ENCODE measurements at regions not wholly inside any gene's neighbourhood (a gene's known extent, or its start where the extent isn't known, plus 50 kb on each side); places are given as distances from the start of the nearest gene placed in this dataset.
"Not testable (repeated sequence)": the region's sequence is repeated elsewhere in the genome, so short reads cannot be mapped to it uniquely, and the experiment has no call there.

DNA sequence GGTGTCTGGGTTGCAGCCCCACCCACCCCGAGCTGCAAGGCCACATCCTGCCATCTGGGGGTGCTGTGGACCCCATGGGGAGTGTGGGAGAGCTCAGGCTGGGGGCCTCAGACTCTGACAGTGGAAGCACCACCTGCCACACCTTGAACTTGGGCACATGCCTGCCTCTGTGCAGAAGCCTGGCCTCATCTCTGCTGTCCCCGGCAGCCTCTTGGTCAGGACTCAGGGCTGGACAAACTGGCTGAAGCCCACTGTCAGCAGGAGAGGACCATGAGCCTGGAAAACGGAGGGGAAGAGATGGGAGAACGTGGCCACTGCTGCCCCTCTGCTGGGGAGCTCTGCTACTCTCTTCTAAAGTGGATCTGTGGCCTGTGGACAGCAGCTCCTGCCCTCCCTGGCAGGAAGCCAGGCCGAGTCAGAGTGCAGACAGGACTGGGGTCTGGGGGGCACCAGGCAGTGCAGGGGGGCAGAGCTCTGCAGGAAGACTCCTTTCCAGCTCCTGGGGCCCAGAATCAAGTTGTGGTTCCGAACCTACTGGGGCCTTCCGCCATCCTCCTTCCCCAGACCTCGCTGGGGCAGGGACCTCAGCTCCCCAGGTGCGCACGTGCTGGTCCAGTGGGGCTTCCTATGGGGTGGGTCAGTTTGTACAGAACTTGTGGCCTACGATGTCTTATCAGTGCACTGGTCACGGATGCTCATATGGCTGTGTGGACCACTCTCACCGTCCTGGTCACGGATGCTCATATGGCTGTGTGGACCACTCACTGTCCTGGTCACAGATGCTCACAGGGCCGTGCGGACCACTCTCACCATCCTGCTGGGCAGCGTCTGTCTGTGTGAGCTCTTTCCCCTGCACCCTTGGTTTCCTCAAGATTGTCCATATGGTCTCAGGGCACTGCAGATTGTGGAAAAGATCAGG, 207.7 kb downstream of the LAT start:
- Histone ChIP-seq H3K9me3 (no peaks in the 10 kb centered on the region), H3K4me3 (no peak overlapping the region), H3K36me3 (ENCODE audit: low read depth, missing control alignments) (no peaks in the 10 kb centered on the region), H3K4me1 (no peaks in the 10 kb centered on the region), H3K27ac (no peak overlapping the region), H3K27me3 (no peaks in the 10 kb centered on the region)
- TF ChIP-seq POLR2A (IDR thresholded peaks at IDR 0.05): no peak
- TF ChIP-seq, protein P1, sequence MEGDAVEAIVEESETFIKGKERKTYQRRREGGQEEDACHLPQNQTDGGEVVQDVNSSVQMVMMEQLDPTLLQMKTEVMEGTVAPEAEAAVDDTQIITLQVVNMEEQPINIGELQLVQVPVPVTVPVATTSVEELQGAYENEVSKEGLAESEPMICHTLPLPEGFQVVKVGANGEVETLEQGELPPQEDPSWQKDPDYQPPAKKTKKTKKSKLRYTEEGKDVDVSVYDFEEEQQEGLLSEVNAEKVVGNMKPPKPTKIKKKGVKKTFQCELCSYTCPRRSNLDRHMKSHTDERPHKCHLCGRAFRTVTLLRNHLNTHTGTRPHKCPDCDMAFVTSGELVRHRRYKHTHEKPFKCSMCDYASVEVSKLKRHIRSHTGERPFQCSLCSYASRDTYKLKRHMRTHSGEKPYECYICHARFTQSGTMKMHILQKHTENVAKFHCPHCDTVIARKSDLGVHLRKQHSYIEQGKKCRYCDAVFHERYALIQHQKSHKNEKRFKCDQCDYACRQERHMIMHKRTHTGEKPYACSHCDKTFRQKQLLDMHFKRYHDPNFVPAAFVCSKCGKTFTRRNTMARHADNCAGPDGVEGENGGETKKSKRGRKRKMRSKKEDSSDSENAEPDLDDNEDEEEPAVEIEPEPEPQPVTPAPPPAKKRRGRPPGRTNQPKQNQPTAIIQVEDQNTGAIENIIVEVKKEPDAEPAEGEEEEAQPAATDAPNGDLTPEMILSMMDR (IDR thresholded peaks at IDR 0.05): no peak
- intact Hi-C loops (cut with DNase I; ENCODE audit: low total_unique reads): no loop called here
- DNase-seq: peak; percentile 7
- WGBS, 2 donors: 84 to 95% methylated on average over 3 to 16 of the region's 17 CpGs

DNA sequence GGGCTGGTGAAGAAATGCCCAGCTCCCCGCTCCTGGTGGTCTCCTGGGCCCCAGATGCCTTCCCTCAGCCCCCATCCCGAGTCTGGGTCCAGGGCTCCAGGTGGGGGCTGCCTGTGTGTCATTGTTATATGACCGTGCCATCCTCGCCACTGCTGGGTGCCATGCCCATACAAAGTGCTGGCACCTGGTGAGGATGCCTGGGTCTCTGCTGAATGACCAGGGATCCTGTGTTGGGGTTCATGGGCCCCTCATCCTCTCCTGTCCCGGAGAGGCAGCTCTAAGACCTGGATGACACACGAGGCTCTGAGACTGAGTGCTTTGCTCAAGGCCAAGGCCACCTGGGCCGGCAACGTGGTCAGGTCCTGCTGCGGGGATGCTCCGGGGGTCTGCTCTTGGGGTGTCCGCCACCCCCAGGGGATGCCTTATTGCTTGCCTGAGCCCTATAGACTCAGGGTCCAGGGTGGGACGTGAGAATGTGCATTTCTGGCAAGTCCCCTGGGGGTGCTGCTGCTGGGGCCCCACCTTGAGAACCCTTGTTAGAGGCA, 206.9 kb downstream of the LAT start:
- 90% methylated on average over 12 of the region's 12 CpGs; no CpG with 5 or more reads in 1 of the 2 donors for WGBS, 2 donors
- peak; percentile 2 for DNase-seq
- H3K4me1 ChIP-seq; H3K9me3 ChIP-seq; intact Hi-C loops (cut with DNase I; ENCODE audit: low total_unique reads); H3K4me3 ChIP-seq; H3K27me3 ChIP-seq; H3K27ac ChIP-seq; H3K36me3 ChIP-seq (ENCODE audit: low read depth, missing control alignments): not testable (repeated sequence)

DNA sequence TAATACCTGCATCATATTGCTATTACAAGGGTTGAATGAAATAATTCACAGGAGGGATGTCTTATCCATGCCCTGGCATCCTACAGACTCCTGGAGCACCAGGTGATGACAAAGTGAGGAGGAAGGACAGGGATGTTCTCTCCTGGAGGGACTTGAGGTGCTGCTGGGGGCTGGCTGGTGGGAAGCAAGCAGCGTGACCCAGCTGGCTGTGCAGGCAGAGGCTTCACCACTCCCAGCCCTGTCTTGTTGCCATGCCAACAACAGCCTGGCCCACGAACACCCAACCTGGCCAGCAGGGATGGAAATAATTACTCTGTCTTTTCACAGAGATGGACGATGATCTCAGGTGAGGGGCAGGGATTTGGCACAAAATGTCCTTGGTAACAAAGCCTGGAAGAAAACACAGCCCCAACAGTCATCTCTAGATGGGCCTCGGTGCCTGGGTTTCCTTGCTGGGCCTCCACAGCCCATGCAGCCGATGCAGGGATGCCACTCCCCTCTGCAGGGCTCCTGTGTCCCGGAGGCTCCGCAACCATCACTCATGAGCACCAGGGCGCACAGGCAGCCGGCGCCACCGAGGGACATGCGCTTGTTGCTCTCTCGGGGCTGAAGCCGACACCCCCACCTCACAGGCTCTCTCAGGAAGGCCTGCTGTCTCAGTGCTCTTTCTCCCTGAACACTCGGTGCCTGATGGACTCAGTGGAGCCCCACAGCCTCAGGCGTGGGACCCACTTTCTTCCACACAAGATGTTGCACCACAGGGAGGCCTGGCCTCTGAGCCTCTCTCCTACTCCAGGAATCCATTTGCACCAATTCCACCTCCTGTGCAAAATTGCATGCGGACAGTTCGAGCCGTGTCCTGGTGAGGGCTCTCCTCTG, 205.9 kb downstream of the LAT start:
- 92 to 97% methylated on average over 7 to 8 of the region's 19 CpGs for WGBS, 2 donors

DNA sequence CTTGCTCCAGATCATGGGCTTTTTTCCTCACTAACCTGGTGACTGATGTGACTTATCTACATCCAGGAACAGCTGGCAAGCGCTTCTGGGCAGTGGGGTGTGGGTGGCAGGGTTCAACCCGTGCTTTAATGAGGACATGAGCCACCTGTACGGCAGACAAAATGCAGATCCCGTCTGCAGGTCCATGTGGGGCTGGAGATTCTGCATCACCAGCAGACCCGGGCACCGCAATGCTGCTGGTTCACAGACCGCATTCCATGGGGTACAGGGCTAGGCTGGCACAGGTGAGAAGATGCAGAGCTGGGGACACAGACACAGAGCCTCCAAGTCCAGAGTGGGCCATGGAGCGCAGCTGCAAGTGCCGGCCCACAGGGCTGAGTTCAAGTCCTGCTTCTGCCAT, 204.0 kb downstream of the LAT start:
- 78 to 97% methylated on average over 6 to 9 of the region's 9 CpGs for WGBS, 2 donors
- H3K27me3 ChIP-seq; H3K4me3 ChIP-seq; H3K9me3 ChIP-seq; intact Hi-C loops (cut with DNase I; ENCODE audit: low total_unique reads); H3K27ac ChIP-seq; H3K36me3 ChIP-seq (ENCODE audit: low read depth, missing control alignments); DNase-seq: not testable (repeated sequence)
- peaks cover 11% of the 10 kb centered on the region for H3K4me1 ChIP-seq

More for the DNA sequence above, 205.9 kb downstream of the LAT start:
- H3K4me1 ChIP-seq; H3K4me3 ChIP-seq; DNase-seq; H3K36me3 ChIP-seq (ENCODE audit: low read depth, missing control alignments); H3K9me3 ChIP-seq; intact Hi-C loops (cut with DNase I; ENCODE audit: low total_unique reads); H3K27me3 ChIP-seq; H3K27ac ChIP-seq: not testable (repeated sequence)

DNA sequence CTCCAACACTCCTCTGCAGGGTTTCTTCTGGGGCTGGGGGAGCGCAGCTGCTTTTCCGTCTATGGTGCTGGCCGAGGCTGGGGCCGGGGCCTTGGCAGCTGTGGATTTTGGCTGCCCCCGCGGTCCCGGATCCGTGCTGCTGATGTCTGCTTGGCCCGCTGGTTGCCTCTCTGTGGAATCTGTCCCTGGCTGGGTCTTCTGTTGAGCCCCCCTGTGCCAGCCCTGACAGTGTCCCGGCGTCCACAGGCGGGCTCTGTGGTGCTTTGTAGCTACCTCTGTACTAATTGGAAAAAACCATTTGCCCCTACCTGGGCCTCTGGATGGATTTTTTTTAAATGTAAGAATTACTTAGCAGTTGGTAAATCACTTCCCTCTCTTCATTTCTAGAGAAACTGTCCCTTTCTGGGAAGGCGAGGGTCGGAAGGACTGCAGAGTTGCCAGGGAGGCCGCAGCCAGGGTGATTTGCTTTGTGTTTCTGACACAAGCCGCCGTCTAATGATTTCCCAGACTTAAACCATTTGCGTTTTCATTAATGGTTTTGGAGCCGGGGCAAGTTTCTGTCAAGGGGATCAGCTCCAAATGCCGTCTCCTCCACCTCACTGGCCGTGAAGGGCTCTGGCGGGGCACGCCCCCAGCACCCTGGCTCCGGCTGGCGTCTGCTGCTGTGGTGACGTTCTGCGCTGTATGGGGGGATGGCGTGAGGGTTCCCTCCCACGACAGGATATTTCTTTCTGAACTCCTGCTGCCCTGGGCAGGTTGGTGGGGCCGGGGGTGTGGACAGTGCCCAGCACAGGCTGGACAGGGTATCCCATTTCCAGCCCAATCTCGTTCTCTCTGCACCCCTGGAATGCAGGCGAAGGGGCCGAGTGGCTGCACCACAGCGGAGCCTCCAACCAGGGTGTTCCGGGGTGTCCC, 201.7 kb downstream of the LAT start:
- H3K9me3 ChIP-seq; H3K36me3 ChIP-seq (ENCODE audit: low read depth, missing control alignments); DNase-seq; H3K27me3 ChIP-seq; H3K4me3 ChIP-seq; intact Hi-C loops (cut with DNase I; ENCODE audit: low total_unique reads): not testable (repeated sequence)
- peaks cover 15% of the 10 kb centered on the region for H3K4me1 ChIP-seq
- WGBS, 2 donors: 90 to 93% methylated on average over 26 to 27 of the region's 35 CpGs
- peak overlapping the region in 1 of 2 donors; percentile 4 for H3K27ac ChIP-seq

DNA sequence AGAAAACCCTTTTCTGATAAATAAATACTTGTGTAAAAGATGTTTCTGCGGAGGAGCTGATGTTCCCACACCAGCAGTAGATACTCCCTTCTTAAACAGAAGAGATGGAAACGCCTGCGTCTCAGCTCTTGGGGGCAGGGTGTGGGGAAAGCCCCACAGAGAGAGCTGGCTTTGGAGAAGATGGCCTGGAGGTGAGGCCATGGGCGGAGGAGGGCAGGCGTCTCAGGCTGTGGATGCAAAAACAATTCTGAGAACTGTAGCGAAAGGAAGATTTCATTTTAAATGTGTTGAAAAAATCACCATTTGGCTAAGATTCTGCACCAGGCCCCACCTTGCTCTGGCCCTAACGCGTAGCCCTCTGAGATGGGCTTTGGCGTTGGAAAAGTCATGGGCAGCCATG, 201.0 kb downstream of the LAT start:
- DNase-seq; H3K36me3 ChIP-seq (ENCODE audit: low read depth, missing control alignments); H3K4me3 ChIP-seq; intact Hi-C loops (cut with DNase I; ENCODE audit: low total_unique reads); H3K9me3 ChIP-seq; H3K27me3 ChIP-seq: not testable (repeated sequence)
- peaks cover 15% of the 10 kb centered on the region for H3K4me1 ChIP-seq
- WGBS, 2 donors: 81 to 82% methylated on average over 9 of the region's 9 CpGs
- H3K27ac ChIP-seq: peak overlapping the region in 1 of 2 donors; percentile 4

DNA sequence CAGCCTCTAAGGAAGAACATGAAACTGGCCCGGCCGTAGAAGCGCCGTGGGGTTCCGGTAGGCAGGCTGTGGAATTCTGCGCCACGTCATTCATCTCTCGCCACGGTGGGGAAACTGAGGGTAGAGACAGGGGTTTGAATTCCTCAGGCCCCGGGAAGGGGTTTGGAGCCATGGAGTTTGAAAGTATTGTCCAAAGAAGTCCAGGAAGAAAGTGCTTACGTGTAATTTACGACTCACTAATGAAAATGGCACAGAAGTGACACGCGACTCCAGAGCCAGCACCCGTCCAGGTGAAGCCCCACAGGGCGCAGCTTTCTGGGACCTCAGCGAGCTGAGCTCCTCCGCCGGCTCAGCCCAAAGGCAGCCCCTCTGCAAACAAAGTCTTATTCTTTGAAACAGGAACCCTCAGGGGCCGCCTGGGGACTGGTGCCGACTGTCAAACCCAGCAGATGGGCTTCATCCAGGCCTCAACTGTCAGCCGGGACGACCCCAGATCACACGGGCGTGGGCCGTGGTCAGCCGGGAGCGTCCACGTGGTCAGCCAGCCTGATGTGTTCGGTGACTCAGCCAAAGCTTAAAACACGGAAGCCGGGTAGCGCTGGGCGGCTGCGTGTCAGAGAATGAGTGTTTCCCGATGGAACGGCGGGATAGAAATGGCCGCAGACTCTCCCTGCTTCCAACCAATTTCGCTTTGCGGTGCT, 200.0 kb downstream of the LAT start:
- WGBS, 2 donors: 81 to 83% methylated on average over 28 to 37 of the region's 41 CpGs
- DNase-seq; H3K36me3 ChIP-seq (ENCODE audit: low read depth, missing control alignments); H3K27me3 ChIP-seq; intact Hi-C loops (cut with DNase I; ENCODE audit: low total_unique reads); H3K9me3 ChIP-seq; H3K4me3 ChIP-seq: not testable (repeated sequence)
- peaks cover 15% of the 10 kb centered on the region for H3K4me1 ChIP-seq
- H3K27ac ChIP-seq: peak overlapping the region in 1 of 2 donors; percentile 36

DNA sequence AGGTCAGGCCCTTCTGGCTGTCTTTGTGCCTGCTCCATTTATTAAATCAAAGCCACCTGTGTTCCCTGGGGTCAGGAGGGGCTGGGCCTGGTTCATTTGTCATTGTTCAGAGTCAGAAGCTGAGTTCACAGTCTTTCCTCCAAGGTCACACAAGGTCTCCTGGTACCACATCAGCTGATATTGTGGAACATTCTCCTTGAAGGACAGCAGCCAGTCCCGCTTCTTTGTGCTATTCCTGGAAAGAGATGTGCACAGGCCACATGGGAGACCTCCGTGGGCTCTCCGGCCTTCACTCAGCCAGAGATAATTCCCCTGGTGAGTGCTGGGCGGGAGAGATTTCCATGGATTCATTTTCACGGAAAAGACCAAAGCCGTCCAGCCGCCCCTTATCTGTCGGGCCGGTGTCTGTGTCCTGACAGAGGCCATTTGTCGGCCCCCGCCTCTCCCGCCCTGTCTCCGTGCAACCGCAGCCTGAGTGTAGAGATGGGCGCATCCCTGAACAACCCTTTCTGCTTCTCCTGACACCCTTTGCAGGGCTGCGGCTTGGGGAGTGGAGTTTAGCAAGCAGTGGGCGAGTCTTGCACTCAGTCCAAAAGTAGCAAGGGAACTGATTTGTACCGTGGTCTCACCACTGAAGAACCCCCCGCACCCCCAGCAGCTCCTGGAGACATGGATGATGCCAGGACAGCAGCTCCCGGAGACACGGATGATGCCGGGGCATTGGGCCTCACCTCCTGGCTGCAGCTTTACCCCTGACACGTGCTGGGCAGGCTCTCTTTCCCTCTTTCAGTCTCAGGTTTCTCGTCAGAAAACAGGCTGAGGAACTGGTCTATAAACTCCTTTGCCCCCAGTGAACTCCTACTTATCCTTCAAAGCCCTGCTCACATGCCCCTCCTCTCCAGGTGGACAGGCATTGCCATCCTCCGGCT, 198.4 kb downstream of the LAT start:
- Histone ChIP-seq H3K4me1 (peaks cover 20% of the 10 kb centered on the region), H3K27ac (peak overlapping the region in 1 of 2 donors; percentile 45)
- H3K4me3 ChIP-seq; DNase-seq; H3K36me3 ChIP-seq (ENCODE audit: low read depth, missing control alignments); intact Hi-C loops (cut with DNase I; ENCODE audit: low total_unique reads); H3K27me3 ChIP-seq; H3K9me3 ChIP-seq: not testable (repeated sequence)
- WGBS, 2 donors: 75 to 76% methylated on average over 23 to 25 of the region's 25 CpGs

All from testis (tissue), 2 donors.